CD14-positive monocyte (primary cell): ENCODE measurements at regions not wholly inside any gene's neighbourhood (a gene's known extent, or its start where the extent isn't known, plus 50 kb on each side); places are given as distances from the start of the nearest gene placed in this dataset.
A peak's percentile ranks its signal among the peaks of the same experiment; 100 is the strongest.

ENCODE experiments used
- DNase-seq, 3 donors: peaks; one replicate each; pipeline ENCODE4 v3.0.0-alpha.2; 2011 to 2022
- H2AFZ ChIP-seq: 2 replicates; pipeline ENCODE4 v1.6.0; 2012; ENCODE audit warnings: mild to moderate bottlenecking, low read depth, low read length, inconsistent platforms; ENCODE audit not compliant: insufficient read depth, poor library complexity, severe bottlenecking
- H3K27ac ChIP-seq, 2 donors: 1 replicate in 1 of 2; 2 replicates in 1 of 2; pipeline ENCODE4 v1.5.1; 2012 to 2013; ENCODE audit warnings: low read length in 2 of 2, control low read depth in 1 of 2, inconsistent platforms in 1 of 2, low read depth in 1 of 2, mild to moderate bottlenecking in 1 of 2
- H3K27me3 ChIP-seq, 2 donors: one replicate each; pipeline versions ENCODE4 v1.6.0 to v1.6.1; 2011 to 2013; ENCODE audit warnings: low read length in 2 of 2; ENCODE audit not compliant: control insufficient read depth in 2 of 2, insufficient read depth in 2 of 2
- H3K36me3 ChIP-seq, 2 donors: replicated peaks in 1 of 2; 1 replicate in 1 of 2; 2 replicates in 1 of 2; pipeline versions ENCODE4 v1.5.1 to v1.6.1; 2012 to 2013; ENCODE audit warnings: low read length in 2 of 2, control low read depth in 1 of 2, inconsistent platforms in 1 of 2, mild to moderate bottlenecking in 1 of 2; ENCODE audit not compliant: insufficient read depth in 2 of 2, control insufficient read depth in 1 of 2
- H3K4me1 ChIP-seq, 2 donors: 1 replicate in 1 of 2; 2 replicates in 1 of 2; pipeline versions ENCODE4 v1.5.1 to v1.6.1; 2012 to 2013; ENCODE audit warnings: low read length in 2 of 2, control low read depth in 1 of 2, inconsistent platforms in 1 of 2, mild to moderate bottlenecking in 1 of 2, moderate library complexity in 1 of 2; ENCODE audit not compliant: insufficient read depth in 2 of 2, control insufficient read depth in 1 of 2
- H3K4me2 ChIP-seq: replicated peaks from 2 replicates; pipeline ENCODE3; 2012; ENCODE audit warnings: low read length, moderate library complexity, mild to moderate bottlenecking; ENCODE audit not compliant: poor library complexity, severe bottlenecking; ENCODE audit errors: extremely low read depth
- H3K4me3 ChIP-seq, 3 experiments: fragments of 200-600 bp in 1 of 3; sonication (generic) in 1 of 3; replicated peaks in 1 of 3; 1 replicate in 2 of 3; 2 replicates in 1 of 3; pipeline ENCODE4 v1.5.1; 2011 to 2013; ENCODE audit warnings: low read length in 3 of 3, mild to moderate bottlenecking in 3 of 3, control low read depth in 2 of 3, low read depth in 2 of 3, inconsistent platforms in 1 of 3, moderate library complexity in 1 of 3
- H3K79me2 ChIP-seq: 2 replicates; pipeline ENCODE4 v1.6.0; 2012; ENCODE audit warnings: mild to moderate bottlenecking, control low read depth, inconsistent platforms, low read length, moderate library complexity; ENCODE audit not compliant: insufficient read depth
- H3K9ac ChIP-seq: 2 replicates; pipeline ENCODE4 v1.6.0; 2017; ENCODE audit warnings: low read length, mild to moderate bottlenecking; ENCODE audit not compliant: insufficient read depth, poor library complexity, severe bottlenecking
- H3K9me3 ChIP-seq, 2 donors: replicated peaks in 1 of 2; 1 replicate in 1 of 2; 2 replicates in 1 of 2; pipeline versions ENCODE4 v1.5.1 to v1.6.1; 2012 to 2013; ENCODE audit warnings: low read length in 2 of 2, control low read depth in 1 of 2; ENCODE audit not compliant: control insufficient read depth in 1 of 2, insufficient read depth in 1 of 2
- H4K20me1 ChIP-seq: 2 replicates; pipeline ENCODE4 v1.6.0; 2012; ENCODE audit warnings: mild to moderate bottlenecking, low read length, control low read depth, moderate library complexity; ENCODE audit not compliant: insufficient read depth
- H3K27ac Mint-ChIP-seq, 7 donors: one replicate each; pipeline ENCODE4 v1.8.0; 2020; ENCODE audit warnings: mild to moderate bottlenecking in 7 of 7, mixed read lengths in 7 of 7, moderate library complexity in 6 of 7, inconsistent platforms in 2 of 7
- H3K27me3 Mint-ChIP-seq, 3 donors: one replicate each; pipeline ENCODE4 v1.8.0; 2021 to 2022; ENCODE audit warnings: low read depth in 3 of 3, mild to moderate bottlenecking in 3 of 3, mixed read lengths in 3 of 3, moderate library complexity in 3 of 3, inconsistent platforms in 1 of 3
- H3K36me3 Mint-ChIP-seq, 2 donors: one replicate each; pipeline ENCODE4 v1.8.0; 2020; ENCODE audit warnings: mixed read lengths in 2 of 2, inconsistent platforms in 1 of 2, mild to moderate bottlenecking in 1 of 2
- H3K4me1 Mint-ChIP-seq: one replicate; pipeline ENCODE4 v1.8.0; 2020; ENCODE audit warnings: mild to moderate bottlenecking, mixed read lengths
- H3K4me3 Mint-ChIP-seq, 2 donors: one replicate each; pipeline ENCODE4 v1.8.0; 2020; ENCODE audit warnings: mild to moderate bottlenecking in 2 of 2, mixed read lengths in 2 of 2, moderate library complexity in 1 of 2
- H3K9me3 Mint-ChIP-seq, 7 donors: one replicate each; pipeline ENCODE4 v1.8.0; 2020 to 2022; ENCODE audit warnings: mixed read lengths in 7 of 7, mild to moderate bottlenecking in 6 of 7, moderate library complexity in 6 of 7, inconsistent platforms in 2 of 7
- WGBS: methylation state at CpG from one replicate; pipeline ENCODE4 v1.1.5; 2013; ENCODE audit warnings: missing lambda C conversion rate; ENCODE audit not compliant: insufficient coverage; 5-methylcytosine and 5-hydroxymethylcytosine counted together
- intact Hi-C, 2 donors: fragments of 100-400 bp; cut with micrococcal nuclease; formaldehyde crosslinking; loops; one replicate each; pipeline versions ENCODE4 v1.15.0 to v1.15.1; 2023
- TF ChIP-seq, protein P1 (sequence below): fragments of 200-600 bp; IDR thresholded peaks from one replicate; pipeline ENCODE4 v1.8.0; 2022; ENCODE audit warnings: antibody characterized with exemption, mild to moderate bottlenecking

DNA sequence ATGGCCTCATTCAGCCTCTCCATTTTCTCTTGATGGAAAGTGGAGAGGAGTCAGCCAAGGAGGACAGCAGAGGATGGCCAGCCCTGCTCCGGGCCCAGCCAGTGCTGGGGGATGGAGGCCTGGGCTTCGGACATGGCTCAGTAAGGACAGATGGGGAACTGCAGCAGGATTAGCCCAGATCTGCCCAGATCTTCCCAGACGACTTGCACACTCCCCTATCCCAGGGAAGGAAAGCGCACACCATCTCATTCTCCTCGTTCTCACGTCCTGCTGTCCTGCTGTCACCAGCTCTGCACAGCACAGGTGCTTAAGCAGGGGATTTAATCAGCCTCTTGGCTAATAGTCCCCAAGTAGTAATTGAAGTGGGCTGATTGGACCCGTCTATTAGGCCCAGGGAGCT is 100.2 kb upstream of the SDK2 start:
- no peaks in the 10 kb centered on the region for H3K27me3 ChIP-seq
- no peaks in the 10 kb centered on the region for H3K9me3 ChIP-seq
- H3K27ac ChIP-seq = peak overlapping the region; percentile 14 to 36
- peaks cover 63% of the 10 kb centered on the region for H3K4me1 Mint-ChIP-seq
- no peak overlapping the region for H3K4me3 ChIP-seq
- no peaks in the 10 kb centered on the region for H4K20me1 ChIP-seq
- no peaks in the 10 kb centered on the region for H3K36me3 ChIP-seq
- no peak for DNase-seq
- no peaks in the 10 kb centered on the region for H3K79me2 ChIP-seq
- no peaks in the 10 kb centered on the region for H3K36me3 Mint-ChIP-seq
- peaks cover 58 to 59% of the 10 kb centered on the region in 2 donors for H3K4me1 ChIP-seq
- intact Hi-C loops = no loop called here
- H3K27ac Mint-ChIP-seq = peak overlapping the region in 2 of 7 donors; percentile 75 to 78
- no peak overlapping the region for H3K4me2 ChIP-seq
- H3K4me3 Mint-ChIP-seq = no peak overlapping the region
- peaks cover 0 to 4% (median 0%) of the 10 kb centered on the region in 7 donors for H3K9me3 Mint-ChIP-seq
- TF ChIP-seq, protein P1, sequence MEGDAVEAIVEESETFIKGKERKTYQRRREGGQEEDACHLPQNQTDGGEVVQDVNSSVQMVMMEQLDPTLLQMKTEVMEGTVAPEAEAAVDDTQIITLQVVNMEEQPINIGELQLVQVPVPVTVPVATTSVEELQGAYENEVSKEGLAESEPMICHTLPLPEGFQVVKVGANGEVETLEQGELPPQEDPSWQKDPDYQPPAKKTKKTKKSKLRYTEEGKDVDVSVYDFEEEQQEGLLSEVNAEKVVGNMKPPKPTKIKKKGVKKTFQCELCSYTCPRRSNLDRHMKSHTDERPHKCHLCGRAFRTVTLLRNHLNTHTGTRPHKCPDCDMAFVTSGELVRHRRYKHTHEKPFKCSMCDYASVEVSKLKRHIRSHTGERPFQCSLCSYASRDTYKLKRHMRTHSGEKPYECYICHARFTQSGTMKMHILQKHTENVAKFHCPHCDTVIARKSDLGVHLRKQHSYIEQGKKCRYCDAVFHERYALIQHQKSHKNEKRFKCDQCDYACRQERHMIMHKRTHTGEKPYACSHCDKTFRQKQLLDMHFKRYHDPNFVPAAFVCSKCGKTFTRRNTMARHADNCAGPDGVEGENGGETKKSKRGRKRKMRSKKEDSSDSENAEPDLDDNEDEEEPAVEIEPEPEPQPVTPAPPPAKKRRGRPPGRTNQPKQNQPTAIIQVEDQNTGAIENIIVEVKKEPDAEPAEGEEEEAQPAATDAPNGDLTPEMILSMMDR = no peak
- WGBS = 100% methylated on average over 2 of the region's 7 CpGs
- H3K27me3 Mint-ChIP-seq = peaks cover 1 to 7% (median 4%) of the 10 kb centered on the region in 3 donors
- H3K9ac ChIP-seq = no peak overlapping the region
- no peak overlapping the region for H2AFZ ChIP-seq

DNA sequence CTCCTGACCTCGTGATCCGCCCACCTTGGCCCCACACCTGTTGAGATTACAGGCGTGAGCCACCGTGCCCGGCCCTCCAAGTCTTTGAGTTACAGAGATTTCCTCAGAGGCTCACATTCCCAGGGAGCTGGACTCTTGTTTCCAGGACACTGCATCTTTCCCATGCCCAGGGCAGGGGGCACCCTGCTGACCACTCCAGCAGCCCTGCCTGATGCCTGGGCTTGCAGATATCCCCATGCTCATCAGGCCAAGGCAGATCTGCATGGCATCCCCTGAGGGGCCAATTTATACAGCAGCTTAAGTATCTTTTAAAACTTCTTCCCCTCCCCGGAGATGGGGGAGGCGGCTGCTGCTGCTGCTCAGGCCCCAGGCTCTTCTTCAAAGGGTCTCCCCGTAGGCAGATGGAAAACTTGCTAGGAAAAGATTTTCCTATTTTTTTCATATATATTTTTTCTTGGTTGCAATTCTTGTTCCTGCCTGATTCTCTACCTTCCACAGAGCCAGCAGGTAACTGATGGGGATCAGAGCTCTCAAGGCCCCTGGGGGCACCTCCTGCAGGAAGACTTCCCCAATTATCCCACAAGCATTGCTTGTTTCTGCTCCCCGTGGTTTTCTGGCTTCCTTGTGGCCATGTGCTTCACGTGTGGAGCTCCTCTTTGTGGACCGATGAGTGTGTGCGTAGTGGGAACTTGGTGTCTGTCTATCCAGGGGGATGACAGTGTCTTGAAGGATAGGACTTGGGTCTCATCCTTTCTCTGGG is 102.2 kb upstream of the SDK2 start:
- WGBS = 63% methylated on average over 8 of the region's 12 CpGs
- H2AFZ ChIP-seq = no peak overlapping the region
- no peak overlapping the region for H3K4me2 ChIP-seq
- intact Hi-C loops = no loop called here
- H3K4me3 ChIP-seq = no peak overlapping the region
- TF ChIP-seq, protein P1 = no peak
- no peaks in the 10 kb centered on the region for H3K79me2 ChIP-seq
- H3K4me3 Mint-ChIP-seq = no peak overlapping the region
- no peaks in the 10 kb centered on the region for H3K36me3 ChIP-seq
- H3K27ac Mint-ChIP-seq = peak overlapping the region in 2 of 7 donors; percentile 11 to 22
- H3K9me3 Mint-ChIP-seq = peaks cover 0 to 4% (median 0%) of the 10 kb centered on the region in 7 donors
- DNase-seq = no peak
- no peaks in the 10 kb centered on the region for H4K20me1 ChIP-seq
- peaks cover 1 to 7% (median 5%) of the 10 kb centered on the region in 3 donors for H3K27me3 Mint-ChIP-seq
- peaks cover 37 to 39% of the 10 kb centered on the region in 2 donors for H3K4me1 ChIP-seq
- no peaks in the 10 kb centered on the region for H3K36me3 Mint-ChIP-seq
- no peak overlapping the region for H3K9ac ChIP-seq
- peaks cover 43% of the 10 kb centered on the region for H3K4me1 Mint-ChIP-seq
- no peaks in the 10 kb centered on the region for H3K27me3 ChIP-seq
- H3K9me3 ChIP-seq = no peaks in the 10 kb centered on the region
- no peak overlapping the region for H3K27ac ChIP-seq
